GM21737 (cell line): ENCODE measurements at regions not wholly inside any gene's neighbourhood (a gene's known extent, or its start where the extent isn't known, plus 50 kb on each side); places are given as distances from the start of the nearest gene placed in this dataset.
"Not testable (repeated sequence)": the region's sequence is repeated elsewhere in the genome, so short reads cannot be mapped to it uniquely, and the experiment has no call there.

Experiments
- ATAC-seq: cut with Tn5 transposase; IDR thresholded peaks from one replicate; pipeline ENCODE4 v1.9.1; 2021; ENCODE audit warnings: mild to moderate bottlenecking, moderate library complexity; ENCODE audit not compliant: unreplicated experiment

GRCh38 chr14:21802441-21802840, 128.8 kb upstream of the OR4E1 start:
- ATAC-seq = no peak

- no peak for ATAC-seq
Measured at GRCh38 chr14:21796916-21797315, 123.3 kb upstream of the OR4E1 start.

GRCh38 chr14:21795456-21795855, 121.8 kb upstream of the OR4E1 start:
- ATAC-seq = no peak

GRCh38 chr14:21791749-21792148, 118.1 kb upstream of the OR4E1 start:
- ATAC-seq = no peak

GRCh38 chr14:21788687-21789086, 115.1 kb upstream of the OR4E1 start:
- ATAC-seq = not testable (repeated sequence)

GRCh38 chr14:21787242-21787641, 113.6 kb upstream of the OR4E1 start:
- not testable (repeated sequence) for ATAC-seq

GRCh38 chr14:21781543-21781942, 107.9 kb upstream of the OR4E1 start:
- no peak for ATAC-seq

- ATAC-seq = no peak
Measured at GRCh38 chr14:21780429-21781084, 106.9 kb upstream of the OR4E1 start.

GRCh38 chr14:21771671-21772070, 98.1 kb upstream of the OR4E1 start:
- no peak for ATAC-seq

GRCh38 chr14:21768875-21769257, 95.2 kb upstream of the OR4E1 start:
- no peak for ATAC-seq

GRCh38 chr14:21768116-21768874, 94.7 kb upstream of the OR4E1 start:
- no peak for ATAC-seq

GRCh38 chr14:21760360-21760759, 86.7 kb upstream of the OR4E1 start:
- not testable (repeated sequence) for ATAC-seq

GRCh38 chr14:21749306-21749868, 75.8 kb upstream of the OR4E1 start:
- no peak for ATAC-seq

GRCh38 chr14:21748869-21749303, 75.3 kb upstream of the OR4E1 start:
- ATAC-seq = no peak

- ATAC-seq = no peak
Measured at GRCh38 chr14:21735639-21736307, 62.2 kb upstream of the OR4E1 start.

- no peak for ATAC-seq
Measured at GRCh38 chr14:21735200-21735599, 61.6 kb upstream of the OR4E1 start.

- no peak for ATAC-seq
Measured at GRCh38 chr14:21734457-21735074, 60.9 kb upstream of the OR4E1 start.

- ATAC-seq = no peak
Measured at GRCh38 chr14:21729703-21730233, 56.1 kb upstream of the OR4E1 start.

GRCh38 chr14:21725250-21725649, 51.6 kb upstream of the OR4E1 start:
- ATAC-seq = no peak

- no peak for ATAC-seq
Measured at GRCh38 chr14:21724090-21724973, 50.7 kb upstream of the OR4E1 start.
